ENCODE measurements at regions not wholly inside any gene's neighbourhood (a gene's known extent, or its start where the extent isn't known, plus 50 kb on each side); places are given as distances from the start of the nearest gene placed in this dataset.

DNA sequence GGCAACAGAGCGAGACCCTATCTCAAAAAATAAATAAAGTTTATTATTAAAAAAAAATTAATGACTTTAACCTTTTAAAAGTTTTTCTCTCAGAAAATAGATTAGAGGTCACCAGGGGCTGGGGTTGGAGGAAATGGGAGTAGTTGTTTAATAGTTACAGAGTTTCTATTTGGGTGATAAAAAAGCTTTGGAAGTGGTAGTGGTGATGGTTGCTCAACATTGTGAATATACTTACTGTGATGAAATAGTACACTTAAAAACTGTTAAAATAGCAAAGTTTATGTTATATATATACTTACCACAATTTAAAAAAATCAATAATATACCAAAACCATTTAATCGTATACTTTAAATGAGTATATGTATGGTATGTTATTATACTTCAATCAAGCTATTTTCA lies 59.6 kb downstream of the ARL6IP4 start:
- DNase-seq, result no peak

DNA sequence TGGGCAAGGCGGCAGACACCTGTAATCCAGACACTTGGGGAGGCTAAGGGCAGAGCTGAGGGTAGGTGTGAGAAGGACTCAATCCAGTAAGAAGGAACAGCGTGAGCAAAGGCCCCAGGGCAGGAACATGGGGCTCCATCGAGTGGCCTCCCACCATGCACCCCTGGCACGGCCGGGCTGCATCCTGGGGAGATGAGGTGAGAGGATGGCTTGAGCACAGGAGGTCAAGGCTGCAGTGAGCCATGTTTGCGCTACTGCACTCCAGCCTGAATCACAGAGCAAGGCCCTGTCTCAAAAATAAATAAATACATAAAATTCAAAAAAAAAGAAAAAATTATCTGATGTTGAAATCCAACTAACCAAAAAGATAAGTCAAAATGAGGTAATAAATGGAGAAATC lies 58.5 kb downstream of the ARL6IP4 start:
- DNase-seq, result no peak

DNA sequence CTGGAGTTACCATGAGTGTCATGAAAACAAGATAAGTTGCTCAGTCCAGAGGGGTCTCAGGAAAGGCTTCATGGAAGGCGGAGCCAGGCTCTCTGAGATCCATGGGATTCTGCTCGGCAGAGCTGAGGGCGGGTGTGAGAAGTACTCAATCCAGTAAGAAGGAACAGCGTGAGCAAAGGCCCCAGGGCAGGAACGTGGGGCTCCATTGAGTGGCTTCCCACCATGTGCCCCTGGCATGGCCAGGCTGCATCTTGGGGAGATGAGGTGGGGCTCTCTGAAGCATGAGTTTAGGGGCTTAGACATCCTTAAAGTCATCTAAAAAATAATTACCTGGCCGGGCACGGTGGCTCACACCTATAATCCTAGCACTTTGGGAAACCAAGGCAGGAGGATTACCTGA lies 58.0 kb downstream of the ARL6IP4 start:
- DNase-seq, result no peak

DNA sequence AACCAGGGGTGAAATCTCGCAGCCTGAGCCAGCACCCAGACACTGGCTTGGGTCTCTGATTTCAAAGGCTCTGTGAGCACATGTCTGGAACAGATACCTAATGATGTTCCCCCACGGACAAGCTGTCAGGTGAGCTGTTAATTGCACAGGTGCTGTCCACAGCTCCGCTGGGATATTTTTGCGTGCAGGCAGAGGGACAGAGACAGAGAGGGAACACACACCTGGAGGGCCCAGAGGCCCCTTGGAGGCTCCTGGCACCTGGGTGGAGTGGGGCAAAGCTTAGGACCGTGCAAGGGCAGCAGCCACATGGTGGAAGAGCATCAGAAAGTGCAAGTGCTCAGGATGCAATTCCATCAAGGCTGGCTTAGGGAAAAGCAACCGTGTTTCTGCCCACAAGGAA lies 57.3 kb downstream of the ARL6IP4 start:
- DNase-seq, result no peak

DNA sequence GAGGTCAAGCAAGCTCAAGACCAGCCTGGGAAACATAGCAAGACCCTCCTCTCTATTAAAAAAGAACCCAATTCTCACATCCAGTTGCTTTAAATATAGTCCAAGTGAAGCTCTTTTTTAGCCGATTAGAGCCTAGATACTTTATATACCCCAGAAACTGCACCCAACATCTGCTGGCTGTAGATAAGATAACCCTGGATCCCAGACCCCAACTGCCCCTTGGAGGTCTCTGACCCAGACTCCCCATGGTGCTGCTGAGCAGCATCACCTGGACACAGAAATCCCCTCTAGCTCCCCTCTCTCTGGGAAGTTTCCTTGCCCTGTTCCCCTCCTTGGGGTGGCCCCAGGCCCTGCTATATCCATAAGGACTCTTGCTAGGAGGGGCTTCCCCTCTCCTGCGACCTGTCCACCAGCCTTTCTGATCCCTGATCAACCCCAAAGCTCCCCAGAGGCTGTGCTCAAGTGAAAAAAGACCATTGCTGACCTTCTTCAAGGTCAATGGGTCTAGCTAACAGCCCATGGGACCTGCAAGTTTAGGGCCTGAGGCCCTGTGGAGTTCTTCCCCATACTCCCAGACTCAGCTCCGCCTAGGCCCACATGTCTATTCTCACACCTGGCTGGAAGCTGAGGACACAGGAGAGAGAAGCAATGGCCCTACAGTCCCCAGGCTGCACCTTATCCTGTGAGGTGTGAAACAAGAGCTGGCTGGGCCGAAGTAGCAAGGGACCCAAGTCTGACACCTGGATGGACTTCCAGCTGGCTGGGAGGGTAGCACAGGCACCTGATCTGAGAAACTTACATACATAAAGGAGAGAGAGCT lies 56.2 kb downstream of the ARL6IP4 start:
- no peak for DNase-seq

DNA sequence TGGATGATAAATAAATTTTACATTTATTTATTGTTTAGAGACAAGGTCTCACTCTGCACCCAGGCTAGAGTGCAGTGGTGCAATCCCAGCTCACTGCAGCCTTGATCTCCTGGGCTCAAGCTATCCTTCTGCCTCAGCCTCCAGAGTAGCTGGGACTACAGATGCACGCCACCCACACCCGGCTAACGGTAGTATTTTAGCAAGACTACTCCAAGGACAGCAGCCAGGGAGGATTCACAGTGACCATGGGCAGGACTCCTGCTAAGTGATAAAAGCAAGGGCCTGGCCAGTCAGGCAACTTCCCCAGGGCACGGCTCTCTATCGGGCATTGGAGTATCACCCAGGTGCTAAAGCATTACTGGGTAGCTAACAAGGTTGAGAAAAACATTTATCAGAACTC lies 55.4 kb downstream of the ARL6IP4 start:
- no peak for DNase-seq

DNA sequence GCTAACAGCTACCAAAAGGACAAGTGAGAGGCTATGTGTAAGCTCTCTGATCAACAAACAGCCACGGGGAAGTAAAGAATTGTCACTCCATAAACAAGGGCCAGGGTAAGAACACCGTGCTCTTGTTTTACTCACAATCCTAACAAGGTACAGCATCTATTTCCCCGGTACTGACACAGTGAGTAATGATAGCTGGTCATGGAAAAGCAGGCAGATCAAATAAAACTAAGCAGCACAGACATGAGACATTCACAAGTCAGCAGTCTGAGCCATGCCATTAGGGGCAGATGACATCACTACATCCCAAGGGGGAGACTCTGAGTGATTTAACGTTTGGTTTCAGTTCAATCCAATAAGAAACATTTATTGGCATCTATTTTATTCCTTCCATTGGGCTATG lies 54.4 kb downstream of the ARL6IP4 start:
- no peak for DNase-seq

DNA sequence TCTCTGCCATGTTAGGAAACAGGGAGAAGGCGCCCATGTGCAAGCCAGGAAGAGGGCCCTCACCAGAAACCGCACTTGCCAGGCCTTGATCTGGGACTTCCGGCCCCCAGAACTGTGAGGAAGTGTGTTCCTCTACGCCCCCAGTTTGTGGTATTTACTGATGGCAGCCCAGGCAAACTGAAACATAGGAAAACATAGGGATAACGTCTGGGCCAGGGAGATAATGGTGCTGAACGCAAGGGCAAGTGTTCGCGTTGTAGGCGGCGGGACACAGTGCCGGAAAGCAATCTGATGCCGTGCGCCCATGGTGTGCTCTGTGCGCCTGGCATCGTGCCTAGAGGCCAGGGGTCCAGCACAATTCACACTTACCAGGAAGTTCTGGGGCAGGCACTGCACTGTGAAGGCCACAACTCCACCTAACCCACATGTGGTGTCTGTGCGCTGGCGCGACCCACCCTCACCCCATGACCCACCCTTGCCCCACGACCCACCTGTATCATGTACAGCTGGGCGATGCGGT lies 53.6 kb downstream of the ARL6IP4 start:
- DNase-seq, result peak in 1 of 2 donors; percentile 55

DNA sequence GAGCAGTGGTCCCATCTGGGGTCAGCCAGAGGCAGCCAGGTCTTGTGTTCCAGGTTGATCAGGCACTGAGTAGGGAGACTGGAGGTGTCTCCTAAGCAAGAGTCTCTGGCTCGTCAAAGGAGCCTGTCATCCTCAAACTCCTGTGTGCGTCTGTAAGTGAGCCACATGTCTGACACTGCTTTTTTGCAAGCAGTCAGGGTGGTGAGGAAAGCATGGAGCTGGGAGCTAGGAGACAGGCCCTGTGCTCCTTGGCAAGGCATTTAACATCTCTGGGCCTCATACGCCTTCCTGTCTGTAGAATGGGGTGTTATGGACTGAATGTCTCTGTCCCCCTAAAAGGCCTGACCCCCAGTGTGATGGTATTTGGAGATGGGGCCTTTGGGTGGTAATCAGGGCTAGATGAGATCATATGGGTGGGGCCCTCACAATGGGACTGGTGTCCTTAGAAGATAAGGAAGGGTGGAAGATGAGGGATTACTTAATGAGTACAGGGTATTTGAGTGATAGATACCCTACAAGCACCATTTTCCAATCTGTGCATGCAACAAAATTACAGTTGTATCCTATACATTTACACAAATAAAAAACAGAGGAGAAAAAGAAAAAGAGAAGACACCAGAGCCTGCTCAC lies 53.0 kb downstream of the ARL6IP4 start:
- DNase-seq, result no peak

DNA sequence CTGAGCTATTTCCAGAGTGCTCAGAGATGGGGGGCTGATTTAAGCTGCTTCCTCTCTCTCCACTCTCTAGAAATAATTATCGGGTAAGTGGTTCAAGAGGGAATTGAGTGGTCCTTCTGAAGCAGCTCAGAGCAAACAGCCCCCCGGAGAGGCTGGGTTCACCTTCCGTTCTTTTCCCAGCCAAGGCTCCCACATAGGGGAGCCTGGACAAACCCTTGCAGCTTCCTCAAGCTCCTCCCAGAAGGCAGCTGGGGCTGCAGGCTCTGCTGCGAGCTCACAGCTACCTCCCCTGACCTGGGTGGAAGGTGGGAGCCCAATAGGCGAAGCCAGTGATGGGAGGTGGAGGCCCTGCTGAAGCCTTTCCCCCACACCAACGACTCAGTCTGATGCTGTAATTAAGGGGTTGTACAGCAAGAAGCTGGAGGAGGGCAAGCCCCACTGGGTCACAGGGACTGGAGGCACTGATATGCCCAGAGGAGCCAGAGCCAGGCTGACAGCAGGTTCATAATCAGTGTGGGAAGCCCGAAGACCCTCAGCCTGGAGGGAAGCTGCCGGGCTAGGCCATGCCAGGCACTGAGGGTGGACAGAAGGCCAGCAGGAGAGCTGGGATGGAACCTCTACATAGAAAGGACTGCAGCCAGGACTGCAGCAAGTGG lies 52.4 kb downstream of the ARL6IP4 start:
- no peak for DNase-seq

Data from bone marrow (tissue), 2 donors.